ENCODE measurements at regions not wholly inside any gene's neighbourhood (a gene's known extent, or its start where the extent isn't known, plus 50 kb on each side); places are given as distances from the start of the nearest gene placed in this dataset.

DNA sequence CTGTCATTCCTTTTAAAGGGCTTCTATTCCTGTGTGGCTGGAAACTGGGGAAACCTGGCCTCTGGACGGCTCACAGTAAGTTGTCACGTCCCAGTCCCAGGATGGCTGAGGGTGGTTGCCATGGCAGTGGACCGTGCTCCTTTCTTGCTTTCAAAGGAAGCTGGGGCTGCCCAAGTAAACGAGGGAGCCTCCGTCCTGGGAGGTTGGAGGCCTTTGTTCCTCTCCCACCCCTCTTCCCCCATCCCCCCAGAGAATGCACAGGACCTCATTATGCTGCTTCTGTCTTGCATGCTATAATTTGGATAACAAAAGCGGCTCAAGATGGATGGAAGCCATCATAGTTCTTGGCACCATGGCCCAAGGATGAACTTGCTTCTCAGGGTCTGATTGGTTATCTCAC is 325.5 kb upstream of the HS6ST1 start:
- Histone ChIP-seq H3K4me2 (ENCODE audit: insufficient read depth, low read length) (no peak overlapping the region), H3K27ac (ENCODE audit: extremely low read depth, low read depth, low read length) (no peak overlapping the region), H3K9ac (ENCODE audit: insufficient read depth in 1 of 2, low read depth in 2 of 2, low read length in 2 of 2) (no peak overlapping the region), H2AFZ (ENCODE audit: low read depth, low read length) (no peak overlapping the region), H3K4me3 (no peak overlapping the region), H3K9me3 (replicated peaks; ENCODE audit: control insufficient read depth, insufficient read depth, low read depth, low read length) (no peaks in the 10 kb centered on the region), H3K79me2 (ENCODE audit: control insufficient read depth, insufficient read depth, low read length) (no peaks in the 10 kb centered on the region), H3K4me1 (replicated peaks in 1 of 2; ENCODE audit: control insufficient read depth in 2 of 2, insufficient read depth in 2 of 2, low read length in 2 of 2) (no peaks in the 10 kb centered on the region), H4K20me1 (replicated peaks; ENCODE audit: control insufficient read depth, insufficient read depth, low read length) (no peaks in the 10 kb centered on the region), H3K27me3 (ENCODE audit: control insufficient read depth in 2 of 2, insufficient read depth in 2 of 2, low read length in 2 of 2) (peaks cover 0 to 36% of the 10 kb centered on the region in 2 experiments; a peak in 2 of 5 replicates), H3K9me1 (ENCODE audit: control insufficient read depth, insufficient read depth, low read length) (no peaks in the 10 kb centered on the region), H3K36me3 (ENCODE audit: control insufficient read depth, insufficient read depth, low read length) (no peaks in the 10 kb centered on the region)
- DNase-seq (ENCODE audit: extremely low read depth in 1 of 4, low spot score in 3 of 4) (no peak), FAIRE-seq (no peak), ATAC-seq (no peak)
- ChIA-PET CTCF (ENCODE audit: low intra/inter-chr PET ratio) (no interaction called here), POLR2A (no interaction called here)
- whole genome bisulfite sequencing (ENCODE audit: insufficient coverage, low coverage, missing lambda C conversion rate), result 3% methylated on average over 5 of the region's 6 CpGs
- in situ Hi-C loops (cut with MboI), result no loop called here
- no TSS peak for BruUV-seq (replicated peaks)
- intact Hi-C loops (cut with micrococcal nuclease), result no loop called here
- TF ChIP-seq EHMT2 (IDR thresholded peaks at IDR 0.05), result no peak
- TF ChIP-seq ARID2 (IDR thresholded peaks at IDR 0.05), result no peak
- TF ChIP-seq ETV6 (IDR thresholded peaks at IDR 0.05; ENCODE audit: borderline replicate concordance in 1 of 2, low read depth in 2 of 2, low read length in 1 of 2), result no peak
- no peak for TF ChIP-seq ETV6 (CRISPR knock-in tag; IDR thresholded peaks at IDR 0.05; ENCODE audit: borderline replicate concordance)
- TF ChIP-seq, protein P1, sequence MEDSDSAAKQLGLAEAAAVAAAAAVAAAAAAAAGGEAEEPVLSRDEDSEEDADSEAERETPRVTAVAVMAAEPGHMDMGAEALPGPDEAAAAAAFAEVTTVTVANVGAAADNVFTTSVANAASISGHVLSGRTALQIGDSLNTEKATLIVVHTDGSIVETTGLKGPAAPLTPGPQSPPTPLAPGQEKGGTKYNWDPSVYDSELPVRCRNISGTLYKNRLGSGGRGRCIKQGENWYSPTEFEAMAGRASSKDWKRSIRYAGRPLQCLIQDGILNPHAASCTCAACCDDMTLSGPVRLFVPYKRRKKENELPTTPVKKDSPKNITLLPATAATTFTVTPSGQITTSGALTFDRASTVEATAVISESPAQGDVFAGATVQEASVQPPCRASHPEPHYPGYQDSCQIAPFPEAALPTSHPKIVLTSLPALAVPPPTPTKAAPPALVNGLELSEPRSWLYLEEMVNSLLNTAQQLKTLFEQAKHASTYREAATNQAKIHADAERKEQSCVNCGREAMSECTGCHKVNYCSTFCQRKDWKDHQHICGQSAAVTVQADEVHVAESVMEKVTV (CRISPR knock-in tag; IDR thresholded peaks at IDR 0.05), result no peak
- TF ChIP-seq, protein P2, sequence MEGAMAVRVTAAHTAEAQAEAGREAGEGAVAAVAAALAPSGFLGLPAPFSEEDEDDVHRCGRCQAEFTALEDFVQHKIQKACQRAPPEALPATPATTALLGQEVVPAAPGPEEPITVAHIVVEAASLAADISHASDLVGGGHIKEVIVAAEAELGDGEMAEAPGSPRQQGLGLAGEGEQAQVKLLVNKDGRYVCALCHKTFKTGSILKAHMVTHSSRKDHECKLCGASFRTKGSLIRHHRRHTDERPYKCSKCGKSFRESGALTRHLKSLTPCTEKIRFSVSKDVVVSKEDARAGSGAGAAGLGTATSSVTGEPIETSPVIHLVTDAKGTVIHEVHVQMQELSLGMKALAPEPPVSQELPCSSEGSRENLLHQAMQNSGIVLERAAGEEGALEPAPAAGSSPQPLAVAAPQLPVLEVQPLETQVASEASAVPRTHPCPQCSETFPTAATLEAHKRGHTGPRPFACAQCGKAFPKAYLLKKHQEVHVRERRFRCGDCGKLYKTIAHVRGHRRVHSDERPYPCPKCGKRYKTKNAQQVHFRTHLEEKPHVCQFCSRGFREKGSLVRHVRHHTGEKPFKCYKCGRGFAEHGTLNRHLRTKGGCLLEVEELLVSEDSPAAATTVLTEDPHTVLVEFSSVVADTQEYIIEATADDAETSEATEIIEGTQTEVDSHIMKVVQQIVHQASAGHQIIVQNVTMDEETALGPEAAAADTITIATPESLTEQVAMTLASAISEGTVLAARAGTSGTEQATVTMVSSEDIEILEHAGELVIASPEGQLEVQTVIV (CRISPR knock-in tag; IDR thresholded peaks at IDR 0.05; ENCODE audit: borderline replicate concordance), result no peak
- no peak for TF ChIP-seq DDX20 (tag; IDR thresholded peaks at IDR 0.05; ENCODE audit: low read depth)
- TF ChIP-seq, protein P3, sequence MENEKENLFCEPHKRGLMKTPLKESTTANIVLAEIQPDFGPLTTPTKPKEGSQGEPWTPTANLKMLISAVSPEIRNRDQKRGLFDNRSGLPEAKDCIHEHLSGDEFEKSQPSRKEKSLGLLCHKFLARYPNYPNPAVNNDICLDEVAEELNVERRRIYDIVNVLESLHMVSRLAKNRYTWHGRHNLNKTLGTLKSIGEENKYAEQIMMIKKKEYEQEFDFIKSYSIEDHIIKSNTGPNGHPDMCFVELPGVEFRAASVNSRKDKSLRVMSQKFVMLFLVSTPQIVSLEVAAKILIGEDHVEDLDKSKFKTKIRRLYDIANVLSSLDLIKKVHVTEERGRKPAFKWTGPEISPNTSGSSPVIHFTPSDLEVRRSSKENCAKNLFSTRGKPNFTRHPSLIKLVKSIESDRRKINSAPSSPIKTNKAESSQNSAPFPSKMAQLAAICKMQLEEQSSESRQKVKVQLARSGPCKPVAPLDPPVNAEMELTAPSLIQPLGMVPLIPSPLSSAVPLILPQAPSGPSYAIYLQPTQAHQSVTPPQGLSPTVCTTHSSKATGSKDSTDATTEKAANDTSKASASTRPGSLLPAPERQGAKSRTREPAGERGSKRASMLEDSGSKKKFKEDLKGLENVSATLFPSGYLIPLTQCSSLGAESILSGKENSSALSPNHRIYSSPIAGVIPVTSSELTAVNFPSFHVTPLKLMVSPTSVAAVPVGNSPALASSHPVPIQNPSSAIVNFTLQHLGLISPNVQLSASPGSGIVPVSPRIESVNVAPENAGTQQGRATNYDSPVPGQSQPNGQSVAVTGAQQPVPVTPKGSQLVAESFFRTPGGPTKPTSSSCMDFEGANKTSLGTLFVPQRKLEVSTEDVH (IDR thresholded peaks at IDR 0.05; ENCODE audit: low read depth, partially characterized antibody), result no peak
- no peak for TF ChIP-seq ZNF140 (CRISPR knock-in tag; IDR thresholded peaks at IDR 0.05)
- TF ChIP-seq, protein P4, sequence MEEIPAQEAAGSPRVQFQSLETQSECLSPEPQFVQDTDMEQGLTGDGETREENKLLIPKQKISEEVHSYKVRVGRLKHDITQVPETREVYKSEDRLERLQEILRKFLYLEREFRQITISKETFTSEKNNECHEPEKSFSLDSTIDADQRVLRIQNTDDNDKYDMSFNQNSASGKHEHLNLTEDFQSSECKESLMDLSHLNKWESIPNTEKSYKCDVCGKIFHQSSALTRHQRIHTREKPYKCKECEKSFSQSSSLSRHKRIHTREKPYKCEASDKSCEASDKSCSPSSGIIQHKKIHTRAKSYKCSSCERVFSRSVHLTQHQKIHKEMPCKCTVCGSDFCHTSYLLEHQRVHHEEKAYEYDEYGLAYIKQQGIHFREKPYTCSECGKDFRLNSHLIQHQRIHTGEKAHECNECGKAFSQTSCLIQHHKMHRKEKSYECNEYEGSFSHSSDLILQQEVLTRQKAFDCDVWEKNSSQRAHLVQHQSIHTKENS (CRISPR knock-in tag; IDR thresholded peaks at IDR 0.05), result no peak
- no peak for TF ChIP-seq HDAC1 (IDR thresholded peaks at IDR 0.05)
- TF ChIP-seq, protein P5, sequence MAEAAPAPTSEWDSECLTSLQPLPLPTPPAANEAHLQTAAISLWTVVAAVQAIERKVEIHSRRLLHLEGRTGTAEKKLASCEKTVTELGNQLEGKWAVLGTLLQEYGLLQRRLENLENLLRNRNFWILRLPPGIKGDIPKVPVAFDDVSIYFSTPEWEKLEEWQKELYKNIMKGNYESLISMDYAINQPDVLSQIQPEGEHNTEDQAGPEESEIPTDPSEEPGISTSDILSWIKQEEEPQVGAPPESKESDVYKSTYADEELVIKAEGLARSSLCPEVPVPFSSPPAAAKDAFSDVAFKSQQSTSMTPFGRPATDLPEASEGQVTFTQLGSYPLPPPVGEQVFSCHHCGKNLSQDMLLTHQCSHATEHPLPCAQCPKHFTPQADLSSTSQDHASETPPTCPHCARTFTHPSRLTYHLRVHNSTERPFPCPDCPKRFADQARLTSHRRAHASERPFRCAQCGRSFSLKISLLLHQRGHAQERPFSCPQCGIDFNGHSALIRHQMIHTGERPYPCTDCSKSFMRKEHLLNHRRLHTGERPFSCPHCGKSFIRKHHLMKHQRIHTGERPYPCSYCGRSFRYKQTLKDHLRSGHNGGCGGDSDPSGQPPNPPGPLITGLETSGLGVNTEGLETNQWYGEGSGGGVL (CRISPR knock-in tag; IDR thresholded peaks at IDR 0.05), result no peak
- no peak for TF ChIP-seq MAZ (CRISPR knock-in tag; conservative IDR thresholded peaks at IDR 0.05 in 1 of 2, IDR thresholded peaks at IDR 0.05 in 1 of 2)
